ENCODE measurements at regions not wholly inside any gene's neighbourhood (a gene's known extent, or its start where the extent isn't known, plus 50 kb on each side); places are given as distances from the start of the nearest gene placed in this dataset.

DNA sequence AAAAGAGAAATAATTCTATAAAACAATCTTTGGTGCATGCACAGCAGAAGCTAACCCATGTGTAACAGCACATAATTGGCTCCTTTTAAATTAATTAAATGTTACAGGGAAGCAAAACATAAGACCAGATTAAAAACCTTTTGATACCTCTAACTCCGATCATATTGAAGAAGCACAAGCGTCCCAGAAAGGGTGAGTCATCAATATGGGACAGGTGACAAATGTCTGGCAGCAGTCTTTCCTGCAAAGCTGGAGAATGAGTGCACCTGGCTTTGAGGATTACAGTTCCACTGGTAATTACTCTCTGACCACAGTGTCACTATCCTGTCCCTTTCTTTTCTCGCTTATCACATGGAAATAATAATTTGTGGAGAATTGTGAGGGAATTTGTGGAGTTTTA, 94.6 kb downstream of the FAM9B start:
- TF ChIP-seq, protein P1, sequence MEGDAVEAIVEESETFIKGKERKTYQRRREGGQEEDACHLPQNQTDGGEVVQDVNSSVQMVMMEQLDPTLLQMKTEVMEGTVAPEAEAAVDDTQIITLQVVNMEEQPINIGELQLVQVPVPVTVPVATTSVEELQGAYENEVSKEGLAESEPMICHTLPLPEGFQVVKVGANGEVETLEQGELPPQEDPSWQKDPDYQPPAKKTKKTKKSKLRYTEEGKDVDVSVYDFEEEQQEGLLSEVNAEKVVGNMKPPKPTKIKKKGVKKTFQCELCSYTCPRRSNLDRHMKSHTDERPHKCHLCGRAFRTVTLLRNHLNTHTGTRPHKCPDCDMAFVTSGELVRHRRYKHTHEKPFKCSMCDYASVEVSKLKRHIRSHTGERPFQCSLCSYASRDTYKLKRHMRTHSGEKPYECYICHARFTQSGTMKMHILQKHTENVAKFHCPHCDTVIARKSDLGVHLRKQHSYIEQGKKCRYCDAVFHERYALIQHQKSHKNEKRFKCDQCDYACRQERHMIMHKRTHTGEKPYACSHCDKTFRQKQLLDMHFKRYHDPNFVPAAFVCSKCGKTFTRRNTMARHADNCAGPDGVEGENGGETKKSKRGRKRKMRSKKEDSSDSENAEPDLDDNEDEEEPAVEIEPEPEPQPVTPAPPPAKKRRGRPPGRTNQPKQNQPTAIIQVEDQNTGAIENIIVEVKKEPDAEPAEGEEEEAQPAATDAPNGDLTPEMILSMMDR (IDR thresholded peaks at IDR 0.05): no peak
- TF ChIP-seq POLR2A (IDR thresholded peaks at IDR 0.05): no peak
- no peak for TF ChIP-seq EP300 (IDR thresholded peaks at IDR 0.05; ENCODE audit: low read depth)
- no peak for TF ChIP-seq POLR2AphosphoS5 (IDR thresholded peaks at IDR 0.05)
